Activated B cell treated with CpG ODN at 0.5 μM for 24 hours (primary cell): ENCODE measurements at regions not wholly inside any gene's neighbourhood (a gene's known extent, or its start where the extent isn't known, plus 50 kb on each side); places are given as distances from the start of the nearest gene placed in this dataset.

Experiments
- ATAC-seq: fragments of 200-7000 bp; cut with Tn5 transposase; one replicate; pipeline ENCODE4 v1.10.0; 2021; ENCODE audit warnings: low read depth, mild to moderate bottlenecking, moderate library complexity
- CTCF ChIA-PET: fragments of 350-600 bp; sonication (Branson Sonifier 250); formaldehyde crosslinking; loops from one replicate; lab custom pipeline; 2021; ENCODE audit warnings: antibody characterized with exemption; lab: Charles Lee
- POLR2A ChIA-PET: fragments of 350-600 bp; sonication (Branson Sonifier 250); formaldehyde crosslinking; loops from one replicate; lab custom pipeline; 2021; ENCODE audit warnings: antibody characterized with exemption; lab: Charles Lee
- DNase-seq: peaks from one replicate; pipeline ENCODE4 v3.0.0; 2022
- H3K27ac Mint-ChIP-seq: one replicate; pipeline ENCODE4 v1.8.0; 2020; ENCODE audit warnings: mixed read lengths
- H3K27me3 Mint-ChIP-seq: one replicate; pipeline ENCODE4 v1.8.0; 2021; ENCODE audit warnings: mixed read lengths
- H3K36me3 Mint-ChIP-seq: one replicate; pipeline ENCODE4 v1.8.0; 2021; ENCODE audit warnings: low read depth, mixed read lengths
- H3K4me1 Mint-ChIP-seq: one replicate; pipeline ENCODE4 v1.8.0; 2021; ENCODE audit warnings: mixed read lengths
- H3K4me3 Mint-ChIP-seq: one replicate; pipeline ENCODE4 v1.8.0; 2020; ENCODE audit warnings: mild to moderate bottlenecking, mixed read lengths
- H3K9me3 Mint-ChIP-seq: one replicate; pipeline ENCODE4 v1.8.0; 2020; ENCODE audit warnings: mixed read lengths
- intact Hi-C: fragments of 100-400 bp; cut with micrococcal nuclease; formaldehyde crosslinking; loops from one replicate; pipeline ENCODE4 v1.15.1; 2024
- TF ChIP-seq, protein P1 (sequence below): fragments of 200-600 bp; IDR thresholded peaks from one replicate; pipeline ENCODE4 v1.8.0; 2022; ENCODE audit warnings: antibody characterized with exemption, mild to moderate bottlenecking

DNA sequence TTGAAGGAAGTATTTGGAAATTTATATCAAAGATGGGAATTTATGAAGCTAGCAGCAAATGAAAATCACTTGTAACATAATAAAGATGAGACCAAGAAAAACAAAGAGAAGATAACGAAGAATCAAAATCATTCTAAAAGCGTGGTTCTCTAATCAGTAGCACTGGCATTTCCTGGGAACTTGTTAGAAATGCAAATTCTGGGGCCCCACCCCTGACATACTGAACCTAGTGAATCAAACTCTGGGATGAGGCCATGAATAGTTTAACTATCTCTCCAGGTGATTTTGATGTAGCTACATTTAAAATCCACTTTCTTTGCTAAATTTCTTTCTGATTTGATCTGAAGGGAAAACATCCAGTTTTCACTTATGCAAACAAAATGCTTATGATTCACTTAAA lies 1075.6 kb downstream of the HACE1 start:
- DNase-seq = no peak
- intact Hi-C loops = no loop called here
- Mint-ChIP-seq H3K27me3 (no peaks in the 10 kb centered on the region), H3K9me3 (no peaks in the 10 kb centered on the region), H3K4me1 (no peaks in the 10 kb centered on the region), H3K4me3 (no peak overlapping the region), H3K27ac (no peak overlapping the region), H3K36me3 (no peaks in the 10 kb centered on the region)
- no peak for ATAC-seq
- ChIA-PET CTCF (no interaction called here), POLR2A (no interaction called here)
- TF ChIP-seq, protein P1, sequence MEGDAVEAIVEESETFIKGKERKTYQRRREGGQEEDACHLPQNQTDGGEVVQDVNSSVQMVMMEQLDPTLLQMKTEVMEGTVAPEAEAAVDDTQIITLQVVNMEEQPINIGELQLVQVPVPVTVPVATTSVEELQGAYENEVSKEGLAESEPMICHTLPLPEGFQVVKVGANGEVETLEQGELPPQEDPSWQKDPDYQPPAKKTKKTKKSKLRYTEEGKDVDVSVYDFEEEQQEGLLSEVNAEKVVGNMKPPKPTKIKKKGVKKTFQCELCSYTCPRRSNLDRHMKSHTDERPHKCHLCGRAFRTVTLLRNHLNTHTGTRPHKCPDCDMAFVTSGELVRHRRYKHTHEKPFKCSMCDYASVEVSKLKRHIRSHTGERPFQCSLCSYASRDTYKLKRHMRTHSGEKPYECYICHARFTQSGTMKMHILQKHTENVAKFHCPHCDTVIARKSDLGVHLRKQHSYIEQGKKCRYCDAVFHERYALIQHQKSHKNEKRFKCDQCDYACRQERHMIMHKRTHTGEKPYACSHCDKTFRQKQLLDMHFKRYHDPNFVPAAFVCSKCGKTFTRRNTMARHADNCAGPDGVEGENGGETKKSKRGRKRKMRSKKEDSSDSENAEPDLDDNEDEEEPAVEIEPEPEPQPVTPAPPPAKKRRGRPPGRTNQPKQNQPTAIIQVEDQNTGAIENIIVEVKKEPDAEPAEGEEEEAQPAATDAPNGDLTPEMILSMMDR = no peak

DNA sequence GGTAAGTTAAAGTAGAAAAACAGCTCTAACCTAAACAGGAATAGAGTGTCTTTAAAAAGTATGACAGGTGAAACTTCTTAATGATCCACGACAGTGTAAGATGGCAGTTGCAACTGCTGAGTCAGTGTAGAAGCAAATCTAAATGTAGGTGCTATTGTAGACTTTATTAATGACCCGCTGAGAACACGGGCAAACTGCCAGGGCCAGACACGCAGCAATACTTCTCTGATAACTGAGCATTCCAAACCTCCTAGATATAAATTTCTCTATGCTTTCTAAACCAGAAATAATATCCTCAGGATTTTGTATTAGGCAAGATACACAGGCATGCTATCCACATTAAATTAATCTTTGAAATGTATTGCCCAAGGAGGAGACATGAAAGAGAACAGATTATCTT lies 1076.4 kb downstream of the HACE1 start:
- TF ChIP-seq, protein P1 = no peak
- no peak for DNase-seq
- Mint-ChIP-seq H3K4me3 (no peak overlapping the region), H3K4me1 (no peaks in the 10 kb centered on the region), H3K27me3 (no peaks in the 10 kb centered on the region), H3K36me3 (no peaks in the 10 kb centered on the region), H3K27ac (no peak overlapping the region), H3K9me3 (no peaks in the 10 kb centered on the region)
- intact Hi-C loops = no loop called here
- CTCF ChIA-PET = no interaction called here
- no peak for ATAC-seq
- POLR2A ChIA-PET = no interaction called here

DNA sequence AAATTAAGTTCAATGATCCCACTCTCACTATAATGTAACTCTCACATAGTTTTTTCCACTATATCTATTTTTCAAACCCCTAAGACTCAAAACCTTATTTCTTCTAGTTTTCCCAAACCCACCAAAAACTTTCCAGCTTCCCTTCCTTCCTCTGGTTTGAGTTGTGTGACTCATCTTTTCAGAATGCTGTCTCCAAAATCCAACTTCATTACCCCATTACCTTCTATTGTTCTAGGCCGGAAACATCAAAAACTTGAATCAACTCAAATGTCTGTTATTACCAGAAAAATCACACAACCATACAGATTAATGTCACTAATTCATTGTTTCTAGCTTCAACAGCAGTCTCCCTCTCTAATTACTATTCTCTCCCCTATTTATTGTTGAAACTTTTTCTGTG lies 1090.3 kb downstream of the HACE1 start:
- ATAC-seq (no peak), DNase-seq (no peak)
- Mint-ChIP-seq H3K4me1 (no peaks in the 10 kb centered on the region), H3K4me3 (no peak overlapping the region), H3K36me3 (no peaks in the 10 kb centered on the region), H3K27me3 (no peaks in the 10 kb centered on the region), H3K27ac (no peak overlapping the region), H3K9me3 (peaks cover 6% of the 10 kb centered on the region)
- POLR2A ChIA-PET = no interaction called here
- TF ChIP-seq, protein P1 = no peak
- CTCF ChIA-PET = no interaction called here
- intact Hi-C loops = no loop called here

DNA sequence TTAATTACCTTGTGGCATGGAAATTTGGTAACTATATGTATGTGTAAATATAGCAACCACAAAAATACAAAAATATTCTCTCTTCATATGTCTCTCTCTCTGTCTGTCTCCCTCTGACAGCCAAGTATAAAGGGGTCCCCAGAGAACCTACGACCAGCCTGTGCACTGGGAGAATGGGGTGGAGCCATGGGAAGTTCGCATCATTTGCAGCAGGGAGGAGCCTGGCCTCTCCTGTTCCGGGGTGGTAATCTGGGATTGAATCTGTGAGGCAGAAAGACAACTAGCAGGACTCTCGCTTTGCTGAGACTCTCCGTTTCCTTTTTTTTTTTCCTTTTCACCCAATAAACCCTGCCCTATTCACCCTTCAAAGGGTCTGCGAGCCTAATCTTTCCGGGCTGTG lies 1109.1 kb downstream of the HACE1 start:
- ATAC-seq (no peak), DNase-seq (no peak)
- TF ChIP-seq, protein P1 = no peak
- H3K9me3 Mint-ChIP-seq = no peaks in the 10 kb centered on the region
- no peak overlapping the region for H3K4me3 Mint-ChIP-seq
- intact Hi-C loops = no loop called here
- ChIA-PET CTCF (no interaction called here), POLR2A (no interaction called here)
- H3K36me3 Mint-ChIP-seq = no peaks in the 10 kb centered on the region
- no peaks in the 10 kb centered on the region for H3K27me3 Mint-ChIP-seq
- H3K27ac Mint-ChIP-seq = no peak overlapping the region
- H3K4me1 Mint-ChIP-seq = no peaks in the 10 kb centered on the region

DNA sequence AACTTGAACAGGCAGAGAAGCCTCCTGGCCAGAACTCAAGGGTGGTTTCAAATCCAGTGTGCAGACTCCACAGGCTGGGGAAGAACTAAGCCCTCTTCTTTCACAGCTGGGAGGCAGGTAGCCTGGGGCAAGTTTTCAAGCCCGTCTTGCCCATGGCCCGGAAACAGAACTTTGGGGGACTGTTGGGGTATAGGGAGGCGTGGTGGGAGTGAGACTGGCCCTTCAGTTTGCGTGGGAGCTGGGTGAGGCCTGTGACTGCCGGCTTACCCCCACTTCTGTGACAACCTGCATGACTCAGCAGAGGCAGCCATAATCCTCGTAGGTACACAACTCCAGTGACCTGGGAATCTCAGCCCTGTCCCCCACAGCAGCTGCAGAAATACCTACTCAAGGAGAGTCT lies 1125.7 kb downstream of the HACE1 start:
- TF ChIP-seq, protein P1 = no peak
- Mint-ChIP-seq H3K27ac (no peak overlapping the region), H3K27me3 (no peaks in the 10 kb centered on the region), H3K9me3 (peaks cover 10% of the 10 kb centered on the region), H3K4me3 (no peak overlapping the region), H3K4me1 (no peaks in the 10 kb centered on the region), H3K36me3 (no peaks in the 10 kb centered on the region)
- ChIA-PET POLR2A (no interaction called here), CTCF (no interaction called here)
- no peak for DNase-seq
- intact Hi-C loops = no loop called here
- no peak for ATAC-seq
